ENCODE measurements at regions not wholly inside any gene's neighbourhood (a gene's known extent, or its start where the extent isn't known, plus 50 kb on each side); places are given as distances from the start of the nearest gene placed in this dataset.

DNA sequence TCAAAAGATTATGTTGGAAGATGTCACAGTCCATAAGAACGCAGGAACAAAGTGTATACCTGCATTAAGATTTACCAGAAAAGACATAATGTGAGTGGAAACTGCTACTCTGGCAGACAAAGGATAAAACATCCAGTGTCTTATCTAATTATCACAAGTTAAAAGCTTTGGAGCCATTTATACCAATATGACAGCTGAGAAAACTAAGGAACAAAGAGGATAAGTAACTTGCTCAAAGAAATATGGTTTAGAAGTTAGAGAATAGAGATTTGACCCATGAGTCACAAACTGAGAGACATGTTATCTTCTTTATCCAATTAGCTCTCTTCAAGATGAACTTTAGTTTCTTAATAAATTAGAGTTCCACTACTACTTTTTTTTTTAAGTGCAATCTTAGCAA lies 1473.7 kb downstream of the OTOL1 start:
- CTCF ChIA-PET, result no interaction called here
- Histone ChIP-seq H3K36me3 (ENCODE audit: insufficient read depth, low read length) (no peaks in the 10 kb centered on the region), H3K4me3 (ENCODE audit: low read length) (no peak overlapping the region), H3K9me3 (ENCODE audit: control insufficient read depth in 1 of 2, insufficient read depth in 1 of 2, low read length in 2 of 2) (peaks cover 0 to 9% of the 10 kb centered on the region in 2 experiments), H3K4me1 (ENCODE audit: insufficient read depth, low read length) (no peaks in the 10 kb centered on the region), H3K27ac (ENCODE audit: low read depth in 1 of 2, low read length in 2 of 2) (no peak overlapping the region), H3K27me3 (ENCODE audit: control insufficient read depth in 1 of 2, insufficient read depth in 2 of 2, low read length in 2 of 2) (no peaks in the 10 kb centered on the region)
- Mint-ChIP-seq H3K4me1 (ENCODE audit: low read depth) (no peaks in the 10 kb centered on the region), H3K4me3 (no peak overlapping the region), H3K27me3 (no peaks in the 10 kb centered on the region), H3K9me3 (peaks cover 23% of the 10 kb centered on the region), H3K27ac (no peak overlapping the region), H3K36me3 (ENCODE audit: low read depth) (no peaks in the 10 kb centered on the region)
- DNase-seq, result no peak
- ATAC-seq (ENCODE audit: poor library complexity), result no peak
- intact Hi-C loops (cut with DNase I, micrococcal nuclease), result no loop called here
- POLR2A ChIA-PET, result no interaction called here
- no peak for TF ChIP-seq CTCF (IDR thresholded peaks at IDR 0.05)

DNA sequence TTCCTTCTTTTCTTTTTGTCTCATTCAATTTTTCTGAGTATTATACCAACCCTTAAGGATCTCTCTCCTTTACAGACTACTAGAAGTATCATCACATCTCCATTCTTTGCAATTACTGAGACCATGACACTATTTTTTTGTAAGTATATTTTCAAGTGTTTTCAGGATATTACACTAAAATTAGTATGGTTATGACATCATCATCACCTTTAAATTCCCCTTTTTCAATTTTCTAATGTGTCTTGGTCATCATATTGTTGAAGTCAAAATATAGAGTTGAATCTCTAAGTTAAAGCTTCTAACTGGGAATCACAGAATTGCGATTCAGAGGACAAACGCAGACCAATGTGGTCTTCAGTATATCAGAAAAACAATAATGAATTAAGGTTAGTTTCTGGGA lies 1475.1 kb downstream of the OTOL1 start:
- Histone ChIP-seq H3K27ac (ENCODE audit: low read depth in 1 of 2, low read length in 2 of 2) (no peak overlapping the region), H3K4me3 (ENCODE audit: low read length) (no peak overlapping the region), H3K9me3 (ENCODE audit: control insufficient read depth in 1 of 2, insufficient read depth in 1 of 2, low read length in 2 of 2) (peaks cover 0 to 5% of the 10 kb centered on the region in 2 experiments), H3K4me1 (ENCODE audit: insufficient read depth, low read length) (no peaks in the 10 kb centered on the region), H3K36me3 (ENCODE audit: insufficient read depth, low read length) (no peaks in the 10 kb centered on the region), H3K27me3 (ENCODE audit: control insufficient read depth in 1 of 2, insufficient read depth in 2 of 2, low read length in 2 of 2) (no peaks in the 10 kb centered on the region)
- no peaks in the 10 kb centered on the region for H3K36me3 Mint-ChIP-seq (ENCODE audit: low read depth)
- CTCF ChIA-PET, result no interaction called here
- H3K4me1 Mint-ChIP-seq (ENCODE audit: low read depth), result no peaks in the 10 kb centered on the region
- no peak overlapping the region for H3K27ac Mint-ChIP-seq
- no peak for ATAC-seq (ENCODE audit: poor library complexity)
- H3K4me3 Mint-ChIP-seq, result no peak overlapping the region
- DNase-seq, result no peak
- no peak for TF ChIP-seq CTCF (IDR thresholded peaks at IDR 0.05)
- no peaks in the 10 kb centered on the region for H3K27me3 Mint-ChIP-seq
- H3K9me3 Mint-ChIP-seq, result peaks cover 19% of the 10 kb centered on the region
- intact Hi-C loops (cut with DNase I, micrococcal nuclease), result no loop called here
- POLR2A ChIA-PET, result no interaction called here

GRCh38 chr3:162973428-162973917 lies 1476.9 kb downstream of the OTOL1 start:
- Histone ChIP-seq H3K4me1 (ENCODE audit: insufficient read depth, low read length) (no peaks in the 10 kb centered on the region), H3K27me3 (ENCODE audit: control insufficient read depth in 1 of 2, insufficient read depth in 2 of 2, low read length in 2 of 2) (no peaks in the 10 kb centered on the region), H3K4me3 (ENCODE audit: low read length) (no peak overlapping the region), H3K9me3 (ENCODE audit: control insufficient read depth in 1 of 2, insufficient read depth in 1 of 2, low read length in 2 of 2) (peaks cover 0 to 5% of the 10 kb centered on the region in 2 experiments), H3K36me3 (ENCODE audit: insufficient read depth, low read length) (no peaks in the 10 kb centered on the region), H3K27ac (ENCODE audit: low read depth in 1 of 2, low read length in 2 of 2) (no peak overlapping the region)
- no peak for ATAC-seq (ENCODE audit: poor library complexity)
- ChIA-PET CTCF (no interaction called here), POLR2A (no interaction called here)
- Mint-ChIP-seq H3K27ac (no peak overlapping the region), H3K4me3 (no peak overlapping the region), H3K36me3 (ENCODE audit: low read depth) (no peaks in the 10 kb centered on the region), H3K27me3 (no peaks in the 10 kb centered on the region), H3K9me3 (peaks cover 9% of the 10 kb centered on the region), H3K4me1 (ENCODE audit: low read depth) (no peaks in the 10 kb centered on the region)
- intact Hi-C loops (cut with DNase I, micrococcal nuclease), result no loop called here
- no peak for TF ChIP-seq CTCF (IDR thresholded peaks at IDR 0.05)
- no peak for DNase-seq

Measured in CD4-positive, alpha-beta T cell (primary cell).